ENCODE measurements at regions not wholly inside any gene's neighbourhood (a gene's known extent, or its start where the extent isn't known, plus 50 kb on each side); places are given as distances from the start of the nearest gene placed in this dataset.

GRCh38 chr2:223465793-223466192 lies 136.4 kb downstream of the SCG2 start:
- TF ChIP-seq CTCF (IDR thresholded peaks at IDR 0.05) (no peak), POLR2A (IDR thresholded peaks at IDR 0.05) (no peak)
